Keratinocyte (primary cell): ENCODE measurements at regions not wholly inside any gene's neighbourhood (a gene's known extent, or its start where the extent isn't known, plus 50 kb on each side); places are given as distances from the start of the nearest gene placed in this dataset.

Experiments used
- DNase-seq: peaks from one replicate; pipeline ENCODE4 v3.0.0-alpha.2; 2011; ENCODE audit warnings: low read depth, missing footprints, low spot score
- FAIRE-seq: peaks from 2 replicates; lab custom pipeline; 2011; peaks lifted over from hg19 to GRCh38; lab: Jason Lieb, UNC
- H2AFZ ChIP-seq: 2 replicates; pipeline ENCODE4 v1.6.0; 2012; ENCODE audit warnings: low read length, control low read depth, inconsistent platforms; ENCODE audit not compliant: control insufficient read depth
- H3K27ac ChIP-seq: 2 replicates; pipeline ENCODE4 v1.5.1; 2011; ENCODE audit warnings: low read length; ENCODE audit not compliant: control insufficient read depth, insufficient read depth
- H3K27me3 ChIP-seq: 3 replicates; pipeline ENCODE4 v1.6.0; 2011; ENCODE audit warnings: low read length; ENCODE audit not compliant: control insufficient read depth, insufficient read depth; ENCODE audit errors: extremely low read depth
- H3K36me3 ChIP-seq, 2 experiments: 2 replicates in 1 of 2; 3 replicates in 1 of 2; pipeline ENCODE4 v1.5.1; 2011; ENCODE audit warnings: low read length in 2 of 2, mild to moderate bottlenecking in 1 of 2; ENCODE audit not compliant: control insufficient read depth in 2 of 2, insufficient read depth in 2 of 2; ENCODE audit errors: extremely low read depth in 1 of 2
- H3K4me1 ChIP-seq: 3 replicates; pipeline ENCODE4 v1.5.1; 2011; ENCODE audit warnings: low read length; ENCODE audit not compliant: control insufficient read depth, insufficient read depth; ENCODE audit errors: extremely low read depth
- H3K4me2 ChIP-seq: 3 replicates; pipeline ENCODE4 v1.6.0; 2011; ENCODE audit warnings: low read depth, low read length; ENCODE audit not compliant: control insufficient read depth, insufficient read depth; ENCODE audit errors: extremely low read depth
- H3K4me3 ChIP-seq, 3 experiments: fragments of 200-600 bp in 1 of 3; sonication (generic) in 1 of 3; 2 replicates in 2 of 3; 3 replicates in 1 of 3; pipeline ENCODE4 v1.5.1; 2011 to 2016; ENCODE audit warnings: low read length in 3 of 3, mild to moderate bottlenecking in 3 of 3, control low read depth in 2 of 3, inconsistent platforms in 1 of 3, low read depth in 1 of 3, mixed read lengths in 1 of 3, mixed run types in 1 of 3, moderate library complexity in 1 of 3; ENCODE audit not compliant: control insufficient read depth in 2 of 3, insufficient read depth in 2 of 3; ENCODE audit errors: extremely low read depth in 1 of 3
- H3K79me2 ChIP-seq: 2 replicates; pipeline ENCODE4 v1.6.0; 2012; ENCODE audit warnings: low read length; ENCODE audit not compliant: control insufficient read depth, insufficient read depth
- H3K9ac ChIP-seq: 3 replicates; pipeline ENCODE4 v1.6.0; 2011; ENCODE audit warnings: low read length; ENCODE audit not compliant: control insufficient read depth, insufficient read depth; ENCODE audit errors: extremely low read depth
- H3K9me1 ChIP-seq: 3 replicates; pipeline ENCODE4 v1.6.0; 2011; ENCODE audit warnings: low read length; ENCODE audit not compliant: control insufficient read depth, insufficient read depth; ENCODE audit errors: extremely low read depth
- H3K9me3 ChIP-seq: 2 replicates; pipeline ENCODE4 v1.5.1; 2012; ENCODE audit warnings: low read depth, low read length; ENCODE audit not compliant: control insufficient read depth
- H4K20me1 ChIP-seq: 3 replicates; pipeline ENCODE4 v1.6.0; 2011; ENCODE audit warnings: low read length; ENCODE audit not compliant: control insufficient read depth, insufficient read depth; ENCODE audit errors: extremely low read depth
- CTCF ChIP-seq, 3 experiments: IDR thresholded peaks in 1 of 3; conservative IDR thresholded peaks in 1 of 3; optimal IDR thresholded peaks in 1 of 3; 2 replicates in 2 of 3; 3 replicates in 1 of 3; pipeline versions ENCODE3 to v1.5.1; 2011; ENCODE audit warnings: low read length in 3 of 3, mild to moderate bottlenecking in 3 of 3, moderate library complexity in 2 of 3, control low read depth in 1 of 3, inconsistent platforms in 1 of 3; ENCODE audit not compliant: insufficient read depth in 2 of 3; ENCODE audit errors: extremely low read depth in 1 of 3
- EZH2 ChIP-seq: IDR thresholded peaks from one replicate; pipeline ENCODE4 v1.6.1; 2012; ENCODE audit warnings: inconsistent platforms, mild to moderate bottlenecking, low read length, moderate library complexity
- dilution Hi-C: fragments of 300-500 bp; cut with MboI; formaldehyde crosslinking; loops from one replicate; pipeline ENCODE4 v1.7.0; 2020; ENCODE audit warnings: low sequenced_read_pairs; ENCODE audit not compliant: extremely low pct_ligation_motif_present

GRCh38 chr5:30069441-30070263 lies 1123.8 kb upstream of the CDH6 start:
- H3K9me3 ChIP-seq = peaks cover 6% of the 10 kb centered on the region
- no peak for TF ChIP-seq CTCF (optimal IDR thresholded peaks at IDR 0.05 in 1 of 3, IDR thresholded peaks at IDR 0.05 in 1 of 3, conservative IDR thresholded peaks at IDR 0.05 in 1 of 3; ENCODE audit: extremely low read depth in 1 of 3, insufficient read depth in 2 of 3, low read length in 3 of 3)
- no peak for TF ChIP-seq EZH2
- H3K9ac ChIP-seq = no peak overlapping the region
- H3K9me1 ChIP-seq = no peaks in the 10 kb centered on the region
- H3K79me2 ChIP-seq = no peaks in the 10 kb centered on the region
- no peaks in the 10 kb centered on the region for H3K4me1 ChIP-seq
- H2AFZ ChIP-seq = no peak overlapping the region
- no peak overlapping the region for H3K4me3 ChIP-seq
- no peak for DNase-seq
- FAIRE-seq = no peak
- H4K20me1 ChIP-seq = no peaks in the 10 kb centered on the region
- no peak overlapping the region for H3K27ac ChIP-seq
- H3K36me3 ChIP-seq = no peaks in the 10 kb centered on the region
- H3K27me3 ChIP-seq = no peaks in the 10 kb centered on the region
- no peak overlapping the region for H3K4me2 ChIP-seq
- dilution Hi-C loops = no loop called here

- DNase-seq (no peak), FAIRE-seq (no peak)
Measured at GRCh38 chr5:30063503-30063902, 1130.0 kb upstream of the CDH6 start.

More at GRCh38 chr5:30063503-30063902, 1130.0 kb upstream of the CDH6 start:
- Histone ChIP-seq H3K36me3 (no peaks in the 10 kb centered on the region), H3K4me3 (no peak overlapping the region), H3K9me3 (no peaks in the 10 kb centered on the region), H2AFZ (no peak overlapping the region), H3K4me2 (no peak overlapping the region), H3K9me1 (no peaks in the 10 kb centered on the region), H4K20me1 (no peaks in the 10 kb centered on the region), H3K9ac (no peak overlapping the region), H3K27ac (no peak overlapping the region), H3K27me3 (no peaks in the 10 kb centered on the region), H3K4me1 (no peaks in the 10 kb centered on the region), H3K79me2 (no peaks in the 10 kb centered on the region)
- dilution Hi-C loops = no loop called here
- TF ChIP-seq EZH2 (no peak), CTCF (optimal IDR thresholded peaks at IDR 0.05 in 1 of 3, IDR thresholded peaks at IDR 0.05 in 1 of 3, conservative IDR thresholded peaks at IDR 0.05 in 1 of 3; ENCODE audit: extremely low read depth in 1 of 3, insufficient read depth in 2 of 3, low read length in 3 of 3) (no peak)
